ENCODE measurements at regions not wholly inside any gene's neighbourhood (a gene's known extent, or its start where the extent isn't known, plus 50 kb on each side); places are given as distances from the start of the nearest gene placed in this dataset.
"Not testable (repeated sequence)": the region's sequence is repeated elsewhere in the genome, so short reads cannot be mapped to it uniquely, and the experiment has no call there.

DNA sequence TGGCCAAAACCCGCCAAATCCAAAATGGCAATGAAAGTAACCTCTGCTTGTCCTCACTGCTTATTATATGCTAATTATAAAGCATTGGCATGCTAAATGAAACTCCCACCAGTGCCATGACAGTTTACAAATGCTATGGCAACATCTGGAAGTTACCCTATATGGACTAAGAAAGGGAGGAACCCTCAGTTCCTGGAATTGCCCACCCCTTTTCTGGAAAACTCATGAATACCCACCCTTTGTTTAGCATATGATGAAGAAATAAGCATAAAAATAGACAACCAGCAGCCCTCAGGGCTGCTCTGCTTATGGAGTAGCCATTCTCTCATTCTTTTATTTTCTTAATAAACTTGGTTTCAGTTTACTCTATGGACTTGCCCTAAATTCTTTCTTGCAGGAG lies 269.8 kb downstream of the OLFM4 start:
- DNase-seq: no peak

GRCh38 chr13:53301449-53301848 lies 272.8 kb downstream of the OLFM4 start:
- no peak for DNase-seq

- not testable (repeated sequence) for DNase-seq
Observed at GRCh38 chr13:53305419-53305818, 276.8 kb downstream of the OLFM4 start.

DNA sequence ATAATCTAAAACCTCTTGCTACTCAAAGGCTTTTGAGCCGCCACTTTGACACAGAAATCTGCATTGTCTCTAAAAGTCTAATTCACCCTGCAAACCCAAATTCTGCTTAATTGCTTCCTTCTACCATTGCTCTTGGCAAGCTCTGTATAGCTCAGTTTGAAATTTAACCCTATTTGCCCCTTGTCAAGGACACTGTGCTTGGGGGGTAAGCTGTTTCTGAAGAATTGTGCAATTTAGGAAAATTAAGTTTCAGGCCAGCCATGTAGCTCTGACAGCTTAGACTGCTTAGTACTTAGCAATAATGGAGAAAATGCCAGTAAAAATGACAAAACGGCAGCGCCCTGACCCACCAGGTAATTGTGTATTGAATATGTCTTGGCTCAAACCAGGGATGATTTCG lies 282.2 kb downstream of the OLFM4 start:
- DNase-seq: no peak

GRCh38 chr13:53311561-53311960 lies 282.9 kb downstream of the OLFM4 start:
- no peak for DNase-seq

GRCh38 chr13:53321296-53321801 lies 292.7 kb downstream of the OLFM4 start:
- no peak for DNase-seq

GRCh38 chr13:53324656-53325055 lies 296.0 kb downstream of the OLFM4 start:
- no peak for DNase-seq

DNA sequence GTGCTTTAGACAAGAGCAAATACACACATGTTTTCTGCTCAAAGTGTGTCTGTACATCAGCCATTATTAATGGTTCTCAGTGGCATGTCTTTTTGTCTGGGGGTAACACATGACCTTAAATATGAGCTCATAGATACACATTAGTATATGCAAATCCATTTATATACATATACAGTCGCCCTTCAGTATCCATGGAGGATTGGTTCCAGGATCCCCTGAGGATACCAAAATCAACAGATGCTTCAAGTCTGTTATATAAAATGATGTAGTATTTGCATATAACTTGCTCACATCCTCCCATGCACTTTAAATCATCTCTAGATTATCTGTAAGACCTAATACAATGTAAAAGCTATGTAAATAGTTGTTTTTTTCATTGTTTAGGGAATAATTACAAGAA lies 298.1 kb downstream of the OLFM4 start:
- no peak for DNase-seq

- DNase-seq: no peak
Observed at GRCh38 chr13:53327680-53328315, 299.2 kb downstream of the OLFM4 start.

GRCh38 chr13:53336441-53337160 lies 308.0 kb downstream of the OLFM4 start:
- DNase-seq: no peak

DNA sequence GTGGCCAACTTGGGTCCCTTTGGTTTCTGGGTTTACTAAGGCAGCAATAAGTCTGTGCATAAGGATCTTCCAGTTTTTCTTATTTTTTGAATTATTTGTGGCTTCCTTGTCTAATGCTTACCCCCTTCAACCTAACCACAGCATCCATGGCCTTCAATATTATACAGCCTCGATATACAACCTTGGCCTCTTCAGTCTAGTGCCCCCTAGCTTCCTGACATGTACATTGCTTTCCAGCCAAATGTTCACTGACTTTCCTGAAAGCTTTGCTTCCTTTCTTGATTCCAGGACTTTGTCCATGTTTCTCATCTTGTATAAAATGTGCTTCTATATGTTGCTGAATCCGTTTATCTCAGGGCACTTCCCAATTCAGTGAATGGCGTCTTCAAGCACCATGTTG lies 310.1 kb downstream of the OLFM4 start:
- no peak for DNase-seq

DNA sequence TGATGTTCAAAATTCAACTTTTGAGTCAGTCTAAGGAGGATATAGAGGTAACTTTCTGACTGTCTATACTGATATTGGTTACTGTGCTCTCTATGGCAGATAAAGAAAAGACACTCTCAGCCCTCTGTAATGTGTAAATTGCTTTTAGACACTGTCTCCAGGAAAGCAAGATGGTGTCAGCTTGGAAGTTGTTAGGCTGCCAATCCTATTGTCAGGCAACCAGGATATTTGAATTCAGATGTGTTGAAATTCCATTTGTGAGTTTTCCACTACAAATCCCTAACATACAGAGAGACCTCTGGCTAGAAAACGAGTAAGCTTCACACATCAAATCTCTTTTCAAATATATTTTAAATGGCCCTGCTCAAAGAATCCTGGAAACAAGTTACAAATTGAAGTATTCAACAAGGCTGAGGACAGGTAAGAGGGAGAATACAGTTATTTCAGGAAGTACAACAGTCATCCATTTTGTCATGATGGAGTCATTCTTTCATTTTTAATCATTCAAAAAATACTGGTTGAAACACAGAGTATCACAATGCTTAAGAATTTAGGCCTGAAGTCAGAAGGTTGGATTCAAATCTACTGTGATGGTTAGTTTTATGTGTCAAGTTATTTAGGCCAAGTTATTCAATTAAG lies 312.0 kb downstream of the OLFM4 start:
- DNase-seq: no peak

- no peak for DNase-seq
Observed at GRCh38 chr13:53341144-53341510, 312.5 kb downstream of the OLFM4 start.

DNA sequence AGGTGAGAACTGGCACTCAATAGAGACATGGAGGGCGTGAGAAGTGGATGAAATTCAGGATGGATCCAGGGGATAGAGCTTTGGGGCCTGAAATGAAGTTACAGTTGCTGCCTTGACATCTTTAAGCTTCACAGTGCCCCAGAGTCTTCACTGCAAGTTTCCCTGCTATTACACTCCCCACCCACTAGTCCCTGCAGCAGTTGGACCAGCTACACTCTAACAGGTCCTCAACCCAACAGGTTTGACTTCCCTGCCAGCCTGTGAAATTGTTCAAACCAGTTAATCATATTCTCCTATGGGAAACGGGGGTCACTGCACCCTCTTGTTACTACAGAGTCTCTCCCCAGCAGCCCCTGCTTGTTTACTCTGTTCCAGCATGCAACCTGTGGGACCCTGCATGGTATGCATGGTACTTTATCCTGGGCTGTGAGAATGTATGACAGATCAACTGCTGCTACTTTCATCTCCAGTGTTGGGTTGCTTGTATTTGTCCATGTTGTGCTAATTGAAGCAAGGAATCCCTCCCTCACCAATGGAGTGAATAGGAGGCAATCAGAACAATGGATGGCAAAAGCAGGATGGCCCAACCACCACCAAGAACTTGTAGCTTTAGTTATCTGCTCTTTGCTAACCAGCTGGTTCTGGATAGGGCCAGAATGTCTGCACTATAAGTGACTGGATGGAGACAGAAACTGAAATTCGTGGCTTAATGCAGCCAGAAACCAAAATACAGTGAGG lies 314.2 kb downstream of the OLFM4 start:
- DNase-seq: no peak

- DNase-seq: no peak
Observed at GRCh38 chr13:53343361-53343744, 314.7 kb downstream of the OLFM4 start.

- no peak for DNase-seq
Observed at GRCh38 chr13:53351021-53351420, 322.4 kb downstream of the OLFM4 start.

- no peak for DNase-seq
Observed at GRCh38 chr13:53357582-53357981, 329.0 kb downstream of the OLFM4 start.

GRCh38 chr13:53368948-53369347 lies 340.3 kb downstream of the OLFM4 start:
- DNase-seq: no peak

DNA sequence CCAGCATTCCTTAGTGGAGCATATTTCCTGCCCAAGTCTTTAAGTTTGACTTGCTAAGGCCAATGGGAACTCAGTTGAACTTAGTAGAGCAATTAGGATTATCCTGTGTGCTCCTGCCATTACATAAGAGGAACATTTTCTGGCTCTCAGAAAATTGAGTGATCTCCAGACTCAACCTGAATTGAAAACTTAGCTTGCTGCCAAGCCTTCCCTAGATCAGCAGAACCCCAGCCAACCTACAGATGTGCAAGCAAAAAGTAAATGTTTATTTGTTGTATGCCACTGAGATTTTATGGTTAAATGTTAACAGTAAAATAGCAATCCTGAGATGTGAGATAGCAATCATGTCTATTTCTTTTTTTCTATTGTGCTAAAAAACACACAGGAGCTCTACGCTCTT lies 350.9 kb downstream of the OLFM4 start:
- DNase-seq: no peak

GRCh38 chr13:53382008-53382407 lies 353.4 kb downstream of the OLFM4 start:
- no peak for DNase-seq

GRCh38 chr13:53398051-53398450 lies 369.4 kb downstream of the OLFM4 start:
- no peak for DNase-seq

DNA sequence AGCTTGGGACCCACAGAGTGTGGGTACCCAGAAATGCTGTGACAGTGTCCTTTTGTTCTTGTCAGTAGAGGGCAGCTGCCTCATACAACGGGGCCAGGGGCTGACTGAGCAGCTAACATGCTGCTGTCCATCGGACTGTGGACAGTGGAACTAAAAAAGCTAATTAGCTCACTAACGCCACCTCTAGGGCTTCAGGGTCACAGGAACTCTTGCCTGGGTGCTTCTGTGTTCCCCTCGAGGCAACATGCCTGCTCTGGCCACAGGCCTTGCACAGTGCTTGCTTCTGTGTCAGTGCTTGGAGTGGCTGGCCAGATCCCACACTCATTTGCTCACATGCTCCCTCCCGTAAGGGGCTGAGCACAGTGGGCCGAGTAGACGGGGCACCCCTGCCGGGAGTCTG lies 377.0 kb downstream of the OLFM4 start:
- DNase-seq: no peak

DNA sequence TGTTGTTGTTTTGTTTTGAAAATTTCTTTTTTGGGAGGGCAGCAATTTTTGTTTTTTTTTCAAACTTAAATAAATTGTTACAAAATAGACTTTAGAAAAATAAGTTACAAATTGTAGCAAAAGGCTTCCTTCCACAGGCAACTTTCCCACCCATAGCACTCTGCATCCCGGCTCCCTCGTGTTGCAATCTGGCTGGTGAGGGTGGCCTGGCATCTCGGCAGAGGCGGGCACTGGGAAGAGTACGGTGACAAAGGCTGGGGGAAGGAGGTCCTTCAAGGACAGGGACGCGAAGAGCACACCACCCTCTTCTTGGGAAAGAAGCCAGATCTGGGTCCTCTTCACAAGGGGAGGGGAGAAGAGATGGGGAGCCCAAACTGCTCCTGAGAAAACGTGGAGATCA lies 379.7 kb downstream of the OLFM4 start:
- no peak for DNase-seq
